ENCODE measurements at regions not wholly inside any gene's neighbourhood (a gene's known extent, or its start where the extent isn't known, plus 50 kb on each side); places are given as distances from the start of the nearest gene placed in this dataset.

DNA sequence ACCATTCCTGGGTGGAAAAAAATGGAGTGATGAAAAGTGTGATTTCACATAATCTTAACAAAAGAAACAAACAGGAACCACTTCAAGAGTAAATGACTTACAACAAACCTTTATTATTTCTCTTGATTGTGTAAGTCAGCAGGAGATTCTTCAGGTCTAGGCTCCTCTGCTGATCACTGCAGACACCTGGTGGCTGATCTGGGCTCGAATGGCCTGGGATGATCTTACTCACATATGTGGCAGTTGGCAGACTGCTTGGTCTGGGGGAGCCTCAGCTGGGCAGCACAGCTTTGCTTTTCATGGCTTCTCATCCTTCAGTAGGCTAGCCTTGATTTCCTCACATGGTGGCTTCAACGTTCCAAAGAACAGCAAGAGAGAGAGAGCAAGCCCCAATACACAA is 215.4 kb upstream of the PRICKLE1 start:
- TF ChIP-seq CTCF (IDR thresholded peaks at IDR 0.05) (no peak), POLR2A (IDR thresholded peaks at IDR 0.05) (no peak)

All from tibial nerve (tissue), 3 donors.